Loucy (cell line): ENCODE measurements at regions not wholly inside any gene's neighbourhood (a gene's known extent, or its start where the extent isn't known, plus 50 kb on each side); places are given as distances from the start of the nearest gene placed in this dataset.

Source experiments
- CTCF ChIP-seq: fragments of 200-600 bp; sonication (generic); conservative IDR thresholded peaks from 2 replicates; pipeline ENCODE4 v1.5.1; 2014; ENCODE audit warnings: mild to moderate bottlenecking, antibody characterized with exemption, low read length
- EZH2phosphoT487 ChIP-seq: fragments of 200-600 bp; IDR thresholded peaks from 2 replicates; pipeline ENCODE4 v1.6.1; 2018; ENCODE audit warnings: antibody characterized with exemption, mild to moderate bottlenecking, moderate library complexity, borderline replicate concordance

GRCh38 chr6:54624216-54624615 lies 222.4 kb upstream of the FAM83B start:
- TF ChIP-seq CTCF (no peak), EZH2phosphoT487 (no peak)
